ENCODE measurements at regions not wholly inside any gene's neighbourhood (a gene's known extent, or its start where the extent isn't known, plus 50 kb on each side); places are given as distances from the start of the nearest gene placed in this dataset.

GRCh38 chr14:98144964-98145363 lies 1127.0 kb downstream of the BCL11B start:
- ATAC-seq (no peak), DNase-seq (no peak)
- intact Hi-C loops (cut with DNase I), result no loop called here

GRCh38 chr14:98146416-98146815 lies 1125.6 kb downstream of the BCL11B start:
- intact Hi-C loops (cut with DNase I), result no loop called here
- DNase-seq, result no peak
- ATAC-seq, result no peak

GRCh38 chr14:98154254-98154653 lies 1117.7 kb downstream of the BCL11B start:
- intact Hi-C loops (cut with DNase I), result no loop called here
- no peak for DNase-seq
- ATAC-seq, result no peak

GRCh38 chr14:98156411-98156810 lies 1115.6 kb downstream of the BCL11B start:
- ATAC-seq (no peak), DNase-seq (no peak)

GRCh38 chr14:98160901-98161300 lies 1111.1 kb downstream of the BCL11B start:
- intact Hi-C loops (cut with DNase I), result no loop called here
- ATAC-seq, result no peak
- no peak for DNase-seq

More at GRCh38 chr14:98156411-98156810, 1115.6 kb downstream of the BCL11B start:
- intact Hi-C loops (cut with DNase I), result no loop called here

GRCh38 chr14:98161356-98161755 lies 1110.6 kb downstream of the BCL11B start:
- intact Hi-C loops (cut with DNase I), result no loop called here
- DNase-seq (no peak), ATAC-seq (no peak)

GRCh38 chr14:98162856-98163805 lies 1108.9 kb downstream of the BCL11B start:
- intact Hi-C loops (cut with DNase I), result no loop called here
- no peak for ATAC-seq
- no peak for DNase-seq

GRCh38 chr14:98163873-98164272 lies 1108.1 kb downstream of the BCL11B start:
- DNase-seq (no peak), ATAC-seq (no peak)
- intact Hi-C loops (cut with DNase I), result no loop called here

- DNase-seq (no peak), ATAC-seq (no peak)
- intact Hi-C loops (cut with DNase I), result no loop called here
These were observed 1106.0 kb downstream of the BCL11B start for GRCh38 chr14:98165976-98166375.

- ATAC-seq, result no peak
- intact Hi-C loops (cut with DNase I), result no loop called here
These were observed 1104.7 kb downstream of the BCL11B start for GRCh38 chr14:98167275-98167674.

GRCh38 chr14:98167705-98168104 lies 1104.3 kb downstream of the BCL11B start:
- ATAC-seq (no peak), DNase-seq (no peak)
- intact Hi-C loops (cut with DNase I), result no loop called here

More at GRCh38 chr14:98167275-98167674, 1104.7 kb downstream of the BCL11B start:
- no peak for DNase-seq

GRCh38 chr14:98168211-98168985 lies 1103.6 kb downstream of the BCL11B start:
- intact Hi-C loops (cut with DNase I), result no loop called here
- no peak for ATAC-seq
- DNase-seq, result no peak

- ATAC-seq, result no peak
- no peak for DNase-seq
- intact Hi-C loops (cut with DNase I), result no loop called here
These were observed 1102.8 kb downstream of the BCL11B start for GRCh38 chr14:98169170-98169587.

GRCh38 chr14:98170575-98170974 lies 1101.4 kb downstream of the BCL11B start:
- no peak for DNase-seq
- ATAC-seq, result no peak
- intact Hi-C loops (cut with DNase I), result no loop called here

- ATAC-seq (no peak), DNase-seq (no peak)
- intact Hi-C loops (cut with DNase I), result no loop called here
These were observed 1100.3 kb downstream of the BCL11B start for GRCh38 chr14:98171654-98172053.

GRCh38 chr14:98172243-98172778 lies 1099.7 kb downstream of the BCL11B start:
- no peak for ATAC-seq
- DNase-seq, result no peak
- intact Hi-C loops (cut with DNase I), result no loop called here

GRCh38 chr14:98173305-98173704 lies 1098.7 kb downstream of the BCL11B start:
- ATAC-seq (peak in 1 of 2 donors; percentile 63), DNase-seq (peak; percentile 23)
- intact Hi-C loops (cut with DNase I), result no loop called here

GRCh38 chr14:98174041-98174440 lies 1098.0 kb downstream of the BCL11B start:
- ATAC-seq (no peak), DNase-seq (no peak)
- intact Hi-C loops (cut with DNase I), result no loop called here

- intact Hi-C loops (cut with DNase I), result no loop called here
- ATAC-seq (no peak), DNase-seq (no peak)
These were observed 1096.6 kb downstream of the BCL11B start for GRCh38 chr14:98175436-98175835.

- DNase-seq (no peak), ATAC-seq (no peak)
- intact Hi-C loops (cut with DNase I), result no loop called here
These were observed 1096.1 kb downstream of the BCL11B start for GRCh38 chr14:98175881-98176280.

All from left cardiac atrium (tissue), 4 donors.